ENCODE measurements at regions not wholly inside any gene's neighbourhood (a gene's known extent, or its start where the extent isn't known, plus 50 kb on each side); places are given as distances from the start of the nearest gene placed in this dataset.

DNA sequence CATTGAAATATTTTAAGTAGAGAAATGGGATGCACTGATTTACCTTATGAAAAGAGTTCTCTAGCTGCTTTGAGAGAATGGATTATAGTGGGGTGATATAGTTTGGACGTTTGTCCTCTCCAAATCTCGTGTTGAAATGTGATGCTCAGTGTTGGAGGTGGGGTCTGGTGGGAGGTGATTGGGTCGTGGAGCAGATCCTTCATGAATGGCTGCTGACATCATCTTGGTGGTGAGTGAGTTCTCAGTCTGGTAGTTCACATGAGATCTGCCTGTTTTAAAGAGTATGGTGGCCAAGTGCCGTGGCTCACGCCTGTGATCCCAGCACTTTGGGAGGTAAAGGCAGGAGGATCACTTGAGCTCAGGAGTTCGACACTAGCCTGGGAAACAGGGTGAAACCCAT, 58.7 kb upstream of the SH3RF3 start:
- DNase-seq, result no peak
- Histone ChIP-seq H2BK5ac (ENCODE audit: low read length) (no peak overlapping the region), H4K8ac (ENCODE audit: low read depth, low read length) (no peak overlapping the region), H3K23ac (ENCODE audit: low read length) (no peak overlapping the region), H3K27me3 (ENCODE audit: insufficient read depth, low read length, poor library complexity) (no peaks in the 10 kb centered on the region), H2BK15ac (replicated peaks; ENCODE audit: low read depth) (no peak overlapping the region), H3K27ac (ENCODE audit: low read depth, low read length) (no peak overlapping the region), H3K4me1 (ENCODE audit: control insufficient read depth, low read depth, low read length) (no peaks in the 10 kb centered on the region), H3K56ac (ENCODE audit: low read length) (no peak overlapping the region), H3K4me2 (ENCODE audit: low read length) (no peak overlapping the region), H3K4me3 (ENCODE audit: low read length) (no peak overlapping the region), H2AK5ac (ENCODE audit: low read length) (no peak overlapping the region), H3K79me1 (ENCODE audit: low read length) (no peaks in the 10 kb centered on the region), H4K5ac (ENCODE audit: low read length) (no peak overlapping the region), H2BK120ac (ENCODE audit: low read depth, low read length) (no peak overlapping the region), H3K9ac (ENCODE audit: low read length) (no peak overlapping the region), H3K79me2 (ENCODE audit: control insufficient read depth, insufficient read depth, low read length) (no peaks in the 10 kb centered on the region), H3K18ac (ENCODE audit: low read length) (no peak overlapping the region), H3K36me3 (ENCODE audit: control insufficient read depth, insufficient read depth, low read length) (no peaks in the 10 kb centered on the region), H3K4ac (ENCODE audit: low read depth, low read length) (no peak overlapping the region)
- no CpG with 5 or more reads among the region's 6 CpGs for whole genome bisulfite sequencing (ENCODE audit: extremely low coverage, insufficient coverage, low lambda C conversion rate)

DNA sequence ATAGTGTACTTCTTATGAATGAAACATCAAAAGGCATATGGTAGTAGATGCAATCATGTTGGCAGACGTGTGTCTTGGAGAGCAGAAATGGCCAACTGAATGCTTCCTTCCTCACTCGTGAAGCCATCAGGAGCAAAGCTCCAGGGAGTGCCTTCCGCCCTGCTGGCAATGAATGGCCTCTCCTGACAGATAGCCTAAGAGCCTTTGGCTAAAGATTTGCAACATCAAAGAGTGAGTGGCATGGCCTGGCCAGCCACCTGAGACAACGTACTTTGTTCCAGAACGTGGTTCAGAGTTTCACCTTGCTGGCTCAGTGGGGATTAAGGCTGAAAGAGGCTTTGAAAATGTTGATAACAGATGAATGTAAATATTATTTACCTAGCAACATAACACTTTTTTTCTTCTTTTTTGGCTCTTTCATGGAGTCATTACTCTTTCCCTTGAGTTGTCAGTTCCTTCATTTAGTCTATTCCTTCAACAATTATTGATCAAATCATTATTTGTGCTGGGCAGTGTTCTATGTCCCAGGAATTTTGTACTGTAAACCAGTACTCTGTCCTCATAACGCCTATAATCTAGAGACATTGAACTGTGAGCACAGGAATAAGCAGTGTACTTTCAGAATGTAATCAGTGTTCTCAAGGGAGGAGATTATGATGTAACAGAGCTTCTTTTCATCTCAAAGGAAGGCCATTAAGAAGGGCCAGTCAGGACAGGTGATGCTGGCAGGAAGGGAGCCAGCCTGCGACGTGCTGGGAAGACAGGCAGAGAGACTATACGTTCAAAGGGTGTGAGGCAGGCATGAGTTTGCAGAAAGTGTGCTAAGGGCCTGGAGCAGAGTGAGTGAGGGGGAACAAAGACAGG, 59.4 kb upstream of the SH3RF3 start:
- no peak overlapping the region for H4K5ac ChIP-seq (ENCODE audit: low read length)
- no peak overlapping the region for H3K27ac ChIP-seq (ENCODE audit: low read depth, low read length)
- no peak overlapping the region for H3K4me2 ChIP-seq (ENCODE audit: low read length)
- no peaks in the 10 kb centered on the region for H3K4me1 ChIP-seq (ENCODE audit: control insufficient read depth, low read depth, low read length)
- no peak overlapping the region for H2AK5ac ChIP-seq (ENCODE audit: low read length)
- H3K36me3 ChIP-seq (ENCODE audit: control insufficient read depth, insufficient read depth, low read length), result no peaks in the 10 kb centered on the region
- no peak overlapping the region for H4K8ac ChIP-seq (ENCODE audit: low read depth, low read length)
- no peak overlapping the region for H3K4me3 ChIP-seq (ENCODE audit: low read length)
- no peak overlapping the region for H3K4ac ChIP-seq (ENCODE audit: low read depth, low read length)
- H3K79me1 ChIP-seq (ENCODE audit: low read length), result no peaks in the 10 kb centered on the region
- no peak overlapping the region for H3K23ac ChIP-seq (ENCODE audit: low read length)
- peak; percentile 70 for DNase-seq
- no peak overlapping the region for H2BK5ac ChIP-seq (ENCODE audit: low read length)
- no peak overlapping the region for H2BK15ac ChIP-seq (replicated peaks; ENCODE audit: low read depth)
- no peaks in the 10 kb centered on the region for H3K79me2 ChIP-seq (ENCODE audit: control insufficient read depth, insufficient read depth, low read length)
- no peak overlapping the region for H3K56ac ChIP-seq (ENCODE audit: low read length)
- no peak overlapping the region for H2BK120ac ChIP-seq (ENCODE audit: low read depth, low read length)
- H3K18ac ChIP-seq (ENCODE audit: low read length), result no peak overlapping the region
- WGBS (ENCODE audit: extremely low coverage, insufficient coverage, low lambda C conversion rate), result no CpG with 5 or more reads among the region's 9 CpGs
- H3K27me3 ChIP-seq (ENCODE audit: insufficient read depth, low read length, poor library complexity), result no peaks in the 10 kb centered on the region
- H3K9ac ChIP-seq (ENCODE audit: low read length), result no peak overlapping the region

DNA sequence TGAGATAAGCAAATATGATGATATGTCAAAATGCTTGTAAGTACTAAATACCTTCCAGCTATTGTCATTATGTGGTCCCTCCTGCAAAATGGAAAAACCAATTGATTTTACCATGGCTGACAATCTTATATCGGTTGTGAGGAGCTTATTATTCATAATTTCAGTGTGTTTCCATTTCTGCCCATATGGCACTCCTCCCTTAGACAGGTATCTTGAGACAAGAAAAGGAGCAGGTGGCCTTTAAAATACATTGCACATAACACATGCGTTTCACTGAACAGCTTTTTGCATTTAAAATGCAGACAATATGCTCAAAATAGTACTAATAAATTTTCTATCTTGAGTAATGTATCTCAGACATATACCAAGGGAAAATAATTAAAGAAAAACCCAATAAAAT, 60.2 kb upstream of the SH3RF3 start:
- H2BK5ac ChIP-seq (ENCODE audit: low read length), result no peak overlapping the region
- no peak overlapping the region for H3K4me3 ChIP-seq (ENCODE audit: low read length)
- no peak overlapping the region for H4K8ac ChIP-seq (ENCODE audit: low read depth, low read length)
- H3K4ac ChIP-seq (ENCODE audit: low read depth, low read length), result no peak overlapping the region
- no peak overlapping the region for H3K4me2 ChIP-seq (ENCODE audit: low read length)
- H3K27me3 ChIP-seq (ENCODE audit: insufficient read depth, low read length, poor library complexity), result no peaks in the 10 kb centered on the region
- no peak for DNase-seq
- no peak overlapping the region for H3K18ac ChIP-seq (ENCODE audit: low read length)
- H3K36me3 ChIP-seq (ENCODE audit: control insufficient read depth, insufficient read depth, low read length), result no peaks in the 10 kb centered on the region
- H4K5ac ChIP-seq (ENCODE audit: low read length), result no peak overlapping the region
- no peak overlapping the region for H3K23ac ChIP-seq (ENCODE audit: low read length)
- H3K4me1 ChIP-seq (ENCODE audit: control insufficient read depth, low read depth, low read length), result no peaks in the 10 kb centered on the region
- H3K9ac ChIP-seq (ENCODE audit: low read length), result no peak overlapping the region
- no peak overlapping the region for H2BK15ac ChIP-seq (replicated peaks; ENCODE audit: low read depth)
- H3K27ac ChIP-seq (ENCODE audit: low read depth, low read length), result no peak overlapping the region
- no peak overlapping the region for H2AK5ac ChIP-seq (ENCODE audit: low read length)
- no peak overlapping the region for H3K56ac ChIP-seq (ENCODE audit: low read length)
- no CpG with 5 or more reads among the region's 2 CpGs for WGBS (ENCODE audit: extremely low coverage, insufficient coverage, low lambda C conversion rate)
- H2BK120ac ChIP-seq (ENCODE audit: low read depth, low read length), result no peak overlapping the region
- H3K79me2 ChIP-seq (ENCODE audit: control insufficient read depth, insufficient read depth, low read length), result no peaks in the 10 kb centered on the region
- no peaks in the 10 kb centered on the region for H3K79me1 ChIP-seq (ENCODE audit: low read length)

DNA sequence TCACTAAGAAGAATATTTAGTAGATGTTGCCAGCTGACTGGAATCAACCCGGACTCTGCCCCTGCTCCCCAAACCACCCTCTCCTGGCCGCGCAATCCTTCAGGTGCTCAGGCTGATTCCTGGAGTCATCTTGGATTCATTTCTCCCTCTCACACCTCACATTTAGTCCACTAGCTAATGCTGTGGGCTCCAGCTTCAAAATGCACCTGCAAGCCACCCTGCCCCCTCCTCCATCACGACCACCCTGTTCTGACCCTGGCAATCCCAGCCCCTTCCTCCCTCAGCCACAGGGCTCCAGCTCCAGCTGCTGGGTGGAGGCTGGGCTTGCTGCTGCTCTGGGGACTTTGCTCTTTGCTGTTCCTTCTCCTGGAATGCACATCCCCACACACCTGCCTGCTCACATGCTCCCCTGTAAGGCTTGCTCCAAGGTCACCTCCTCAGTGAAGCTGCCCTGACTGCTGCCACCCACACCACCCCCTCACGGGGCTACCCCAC, 61.3 kb upstream of the SH3RF3 start:
- Histone ChIP-seq H3K9ac (ENCODE audit: low read length) (no peak overlapping the region), H4K5ac (ENCODE audit: low read length) (no peak overlapping the region), H3K23ac (ENCODE audit: low read length) (no peak overlapping the region), H3K4ac (ENCODE audit: low read depth, low read length) (no peak overlapping the region), H3K36me3 (ENCODE audit: control insufficient read depth, insufficient read depth, low read length) (no peaks in the 10 kb centered on the region), H2BK5ac (ENCODE audit: low read length) (no peak overlapping the region), H3K18ac (ENCODE audit: low read length) (no peak overlapping the region), H3K4me1 (ENCODE audit: control insufficient read depth, low read depth, low read length) (no peaks in the 10 kb centered on the region), H4K8ac (ENCODE audit: low read depth, low read length) (no peak overlapping the region), H3K4me2 (ENCODE audit: low read length) (no peak overlapping the region), H3K79me2 (ENCODE audit: control insufficient read depth, insufficient read depth, low read length) (no peaks in the 10 kb centered on the region), H3K79me1 (ENCODE audit: low read length) (no peaks in the 10 kb centered on the region), H3K27ac (ENCODE audit: low read depth, low read length) (no peak overlapping the region), H2AK5ac (ENCODE audit: low read length) (no peak overlapping the region), H3K4me3 (ENCODE audit: low read length) (no peak overlapping the region), H2BK15ac (replicated peaks; ENCODE audit: low read depth) (no peak overlapping the region), H3K56ac (ENCODE audit: low read length) (no peak overlapping the region), H3K27me3 (ENCODE audit: insufficient read depth, low read length, poor library complexity) (no peaks in the 10 kb centered on the region), H2BK120ac (ENCODE audit: low read depth, low read length) (no peak overlapping the region)
- no peak for DNase-seq
- WGBS (ENCODE audit: extremely low coverage, insufficient coverage, low lambda C conversion rate), result no CpG with 5 or more reads among the region's 5 CpGs

- Histone ChIP-seq H3K9ac (ENCODE audit: low read length) (no peak overlapping the region), H3K36me3 (ENCODE audit: control insufficient read depth, insufficient read depth, low read length) (no peaks in the 10 kb centered on the region), H3K27ac (ENCODE audit: low read depth, low read length) (no peak overlapping the region), H2BK15ac (replicated peaks; ENCODE audit: low read depth) (no peak overlapping the region), H4K8ac (ENCODE audit: low read depth, low read length) (no peak overlapping the region), H3K4me2 (ENCODE audit: low read length) (no peak overlapping the region), H2BK5ac (ENCODE audit: low read length) (no peak overlapping the region), H4K5ac (ENCODE audit: low read length) (no peak overlapping the region), H3K79me1 (ENCODE audit: low read length) (no peaks in the 10 kb centered on the region), H3K56ac (ENCODE audit: low read length) (no peak overlapping the region), H3K4me1 (ENCODE audit: control insufficient read depth, low read depth, low read length) (no peaks in the 10 kb centered on the region), H3K79me2 (ENCODE audit: control insufficient read depth, insufficient read depth, low read length) (no peaks in the 10 kb centered on the region), H3K4ac (ENCODE audit: low read depth, low read length) (no peak overlapping the region), H3K27me3 (ENCODE audit: insufficient read depth, low read length, poor library complexity) (no peaks in the 10 kb centered on the region), H3K18ac (ENCODE audit: low read length) (no peak overlapping the region), H3K4me3 (ENCODE audit: low read length) (no peak overlapping the region), H3K23ac (ENCODE audit: low read length) (no peak overlapping the region), H2AK5ac (ENCODE audit: low read length) (no peak overlapping the region), H2BK120ac (ENCODE audit: low read depth, low read length) (no peak overlapping the region)
- DNase-seq, result peak; percentile 46
- no CpG with 5 or more reads among the region's 19 CpGs for WGBS (ENCODE audit: extremely low coverage, insufficient coverage, low lambda C conversion rate)
Measured at GRCh38 chr2:109066917-109067597, 61.9 kb upstream of the SH3RF3 start.
